NOMO-1 (cell line): ENCODE measurements at regions not wholly inside any gene's neighbourhood (a gene's known extent, or its start where the extent isn't known, plus 50 kb on each side); places are given as distances from the start of the nearest gene placed in this dataset.
"Not testable (repeated sequence)": the region's sequence is repeated elsewhere in the genome, so short reads cannot be mapped to it uniquely, and the experiment has no call there.

Experiments
- DNase-seq, 2 experiments: peaks; one replicate each; lab custom pipeline; 2025; ENCODE audit not compliant: unreplicated experiment in 2 of 2; lab: John Stamatoyannopoulos, UW

DNA sequence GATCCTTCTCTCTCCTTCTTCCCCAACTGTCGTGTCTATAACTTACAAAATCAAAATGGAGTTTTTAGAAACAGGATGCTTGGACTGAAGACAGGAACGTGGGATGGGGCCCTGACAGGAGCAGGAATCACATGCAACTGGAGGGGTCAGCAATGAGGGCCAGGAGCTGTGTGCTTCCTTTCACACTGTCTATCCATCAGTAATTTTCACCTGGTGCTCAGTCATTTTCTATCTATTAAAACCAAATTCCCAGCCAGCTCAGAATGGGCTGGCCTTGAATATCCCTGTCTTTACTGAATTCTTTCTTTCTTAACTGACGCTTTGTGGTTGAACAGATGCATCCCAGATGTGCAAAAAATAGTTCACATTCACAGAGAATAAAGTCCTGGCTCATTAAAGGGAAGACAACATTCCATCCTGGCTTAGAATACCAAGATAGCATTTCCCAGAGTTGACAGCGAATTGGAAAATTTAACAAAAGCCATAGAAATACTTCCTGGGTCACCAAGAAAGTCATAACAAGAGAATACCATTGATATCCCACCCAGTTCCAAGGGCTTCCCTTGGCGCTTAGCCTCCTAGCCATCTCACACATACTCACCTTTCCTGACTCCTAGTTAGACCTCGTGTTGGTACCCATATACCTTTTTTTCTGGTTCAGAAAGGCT, 588.1 kb downstream of the TTLL7 start:
- DNase-seq = not testable (repeated sequence)

DNA sequence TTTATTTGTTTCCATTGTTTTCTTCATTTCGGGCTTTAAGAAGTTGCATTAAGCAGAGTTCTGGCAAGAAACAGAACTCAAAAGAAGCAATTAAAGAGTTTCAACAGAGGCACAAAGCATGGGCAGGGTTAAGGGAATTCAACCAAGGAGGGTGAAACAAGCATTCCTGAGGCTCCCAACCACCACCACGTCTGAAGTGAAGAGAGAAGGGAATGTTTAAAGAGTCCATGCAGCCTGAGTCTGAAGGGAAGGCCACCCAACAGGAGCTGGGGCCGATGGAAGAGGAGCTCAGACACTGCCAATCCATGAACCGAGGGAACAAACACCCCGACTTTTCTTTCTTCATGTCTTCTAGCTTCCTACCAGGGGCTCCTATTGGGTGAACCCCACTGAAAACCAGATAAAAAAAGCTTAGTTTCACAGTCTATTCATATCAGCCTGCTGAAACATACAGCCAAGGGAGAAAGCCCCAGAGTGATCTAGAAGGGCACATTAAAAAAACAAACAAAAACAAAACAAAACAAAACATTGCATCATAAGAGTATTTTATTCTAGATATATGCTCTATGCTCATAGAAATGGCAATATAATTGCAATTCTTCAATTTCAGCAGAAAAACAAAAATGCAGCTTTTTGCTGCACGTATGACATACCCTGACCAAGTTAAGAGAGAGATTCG, 592.1 kb downstream of the TTLL7 start:
- DNase-seq = not testable (repeated sequence)

DNA sequence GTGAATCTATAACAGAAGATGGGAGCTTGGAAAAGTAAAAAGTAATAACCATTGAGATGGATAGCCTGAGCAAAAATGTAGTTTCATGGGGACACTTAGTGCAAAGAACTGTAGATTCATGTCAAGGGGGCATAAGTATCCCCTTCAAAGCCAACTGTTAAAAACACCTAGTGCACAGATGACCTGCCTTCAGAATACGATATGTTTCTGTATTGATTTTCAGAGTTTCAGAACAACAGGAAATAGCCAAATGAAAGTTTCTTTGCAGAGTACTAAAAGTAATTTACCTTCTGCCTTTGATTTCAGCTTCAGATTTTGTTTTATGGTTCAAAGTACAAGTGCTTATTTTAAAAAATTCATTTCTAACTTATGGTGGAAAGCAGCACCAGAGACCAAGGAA, 593.1 kb downstream of the TTLL7 start:
- not testable (repeated sequence) for DNase-seq

- DNase-seq = not testable (repeated sequence)
Measured at GRCh38 chr1:83403500-83403899, 595.4 kb downstream of the TTLL7 start.

DNA sequence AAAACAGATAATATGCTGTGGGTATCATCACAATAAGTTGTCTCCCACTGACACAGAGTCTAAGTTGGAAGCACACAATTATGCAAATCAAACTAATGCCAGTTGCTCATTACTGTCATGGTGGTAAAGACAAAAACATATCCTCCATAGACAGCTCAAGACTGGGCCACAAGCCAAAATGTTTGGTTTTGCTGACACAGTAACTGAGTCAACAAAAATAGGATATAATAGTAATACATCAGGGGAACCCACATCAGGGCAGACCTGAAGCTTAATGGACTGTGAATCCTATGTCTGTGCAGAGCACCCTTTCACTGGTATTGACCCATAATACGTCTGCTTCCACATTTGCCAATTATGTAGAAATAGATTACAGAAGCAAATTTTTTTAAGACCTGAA, 597.8 kb downstream of the TTLL7 start:
- DNase-seq = not testable (repeated sequence)

- not testable (repeated sequence) for DNase-seq
Measured at GRCh38 chr1:83400173-83400572, 598.8 kb downstream of the TTLL7 start.

DNA sequence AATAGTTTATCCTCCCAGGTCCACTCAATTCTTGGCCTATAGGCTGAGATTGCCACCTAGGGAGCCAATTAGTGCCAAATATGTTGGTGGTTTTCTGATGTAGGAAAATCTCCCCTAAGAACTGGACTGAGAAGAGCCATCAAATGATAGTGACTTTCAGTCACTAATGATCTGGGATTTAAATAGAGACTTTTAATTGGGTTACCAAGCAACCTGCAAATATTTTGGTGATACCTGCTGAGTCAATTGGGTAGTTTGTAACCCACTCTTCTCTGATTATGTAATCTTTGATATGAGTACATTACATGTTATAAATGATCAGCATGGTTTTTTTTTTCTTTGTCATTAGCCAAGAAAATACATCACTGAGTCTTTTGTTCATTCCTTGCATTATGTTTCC, 600.8 kb downstream of the TTLL7 start:
- DNase-seq = not testable (repeated sequence)

GRCh38 chr1:83395130-83395529, 603.8 kb downstream of the TTLL7 start:
- DNase-seq = not testable (repeated sequence)

DNA sequence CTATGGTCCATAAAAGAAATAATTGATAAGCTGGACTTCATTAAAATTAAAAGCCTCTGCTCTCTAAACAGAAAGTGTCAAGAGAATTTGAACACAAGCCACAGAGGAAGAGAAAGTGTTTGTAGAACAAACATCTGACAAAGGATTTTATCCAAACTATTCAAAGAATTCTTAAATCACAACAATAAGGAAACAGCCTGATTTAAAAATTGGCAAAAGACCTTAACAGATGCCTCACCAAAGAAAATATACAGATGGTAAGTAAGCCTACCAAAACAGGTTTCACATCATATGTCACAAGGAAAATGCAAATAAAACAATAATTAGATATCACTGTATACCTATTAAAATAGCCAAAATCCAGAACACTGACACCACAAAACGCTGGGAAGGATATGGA, 612.0 kb downstream of the TTLL7 start:
- DNase-seq = not testable (repeated sequence)

- DNase-seq = not testable (repeated sequence)
Measured at GRCh38 chr1:83383107-83383506, 615.8 kb downstream of the TTLL7 start.

- DNase-seq = not testable (repeated sequence)
Measured at GRCh38 chr1:83373018-83373417, 625.9 kb downstream of the TTLL7 start.

GRCh38 chr1:83369853-83370252, 629.1 kb downstream of the TTLL7 start:
- not testable (repeated sequence) for DNase-seq

DNA sequence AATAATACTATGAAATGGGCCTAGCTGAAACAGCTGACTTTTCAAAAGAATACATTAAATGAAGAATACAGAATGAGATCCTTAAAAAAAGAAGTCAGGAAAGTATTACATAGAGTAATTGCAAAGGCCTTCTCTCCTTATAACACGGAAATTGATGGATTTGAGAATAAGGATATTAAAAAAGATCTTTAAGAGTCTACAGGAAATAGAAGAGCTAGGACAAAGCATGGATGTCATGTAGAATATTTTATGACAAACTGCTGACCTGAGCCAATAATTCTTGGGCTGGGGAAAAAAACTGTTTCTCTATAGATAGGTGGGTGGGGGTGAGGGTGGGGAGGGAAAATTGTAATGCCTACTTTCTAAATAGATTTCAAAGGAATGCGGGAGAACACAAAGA, 633.6 kb downstream of the TTLL7 start:
- not testable (repeated sequence) for DNase-seq

DNA sequence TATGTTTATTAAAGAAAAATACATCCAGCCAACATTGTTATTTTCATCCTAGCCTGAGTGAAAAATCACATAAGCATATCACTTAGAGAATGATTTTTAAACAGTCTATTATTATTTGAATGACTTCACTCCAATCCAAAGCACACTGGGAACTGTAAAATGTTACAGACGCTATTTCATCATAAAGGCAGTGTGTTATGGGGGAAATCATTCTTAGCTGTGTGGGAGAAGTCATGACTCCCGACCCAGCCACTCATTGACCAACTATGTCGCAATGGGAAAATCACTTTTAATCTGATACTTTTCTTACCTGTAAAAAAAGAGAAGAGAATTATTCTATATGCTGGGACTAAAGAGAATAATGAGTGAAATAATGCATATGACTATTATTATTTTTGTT, 653.6 kb downstream of the TTLL7 start:
- not testable (repeated sequence) for DNase-seq

DNA sequence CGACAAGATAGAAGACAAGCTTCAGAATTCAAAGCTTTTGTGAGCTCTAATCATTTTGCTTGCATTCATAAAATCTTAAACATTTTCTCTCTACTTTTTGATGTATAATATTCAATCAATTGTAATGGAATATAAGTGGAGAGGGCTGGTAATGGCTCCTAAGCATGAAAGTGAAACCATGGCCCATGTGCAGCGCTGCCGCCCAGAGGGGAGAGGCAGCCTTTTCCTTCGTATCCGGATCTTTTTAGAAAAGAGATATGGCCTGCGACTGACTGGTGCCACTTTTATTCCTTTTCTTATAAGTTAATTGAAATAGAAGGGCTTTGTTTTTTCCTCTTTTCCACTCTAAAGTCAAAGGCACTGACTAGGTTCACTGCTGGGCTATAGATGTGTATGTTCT, 655.2 kb downstream of the TTLL7 start:
- DNase-seq = not testable (repeated sequence)

GRCh38 chr1:83342995-83343394, 655.9 kb downstream of the TTLL7 start:
- not testable (repeated sequence) for DNase-seq

DNA sequence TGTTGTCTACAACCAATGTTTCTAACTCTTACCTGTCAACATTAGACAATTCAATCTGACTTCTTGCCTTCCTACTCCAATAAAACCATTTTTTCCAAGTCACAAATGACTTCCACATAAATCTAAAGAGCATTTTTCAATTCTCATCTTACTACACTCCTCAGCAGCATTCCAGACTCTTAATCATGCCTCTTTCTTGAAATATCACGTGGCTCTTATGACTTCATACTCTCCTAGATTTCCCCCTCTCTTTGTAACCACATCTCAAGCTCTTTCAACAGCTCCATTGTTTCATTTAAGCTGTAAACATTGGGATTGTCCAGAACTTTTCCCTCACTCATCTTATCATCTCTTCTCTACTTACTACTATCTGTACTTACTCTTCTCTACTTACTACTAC, 666.6 kb downstream of the TTLL7 start:
- DNase-seq = not testable (repeated sequence)

GRCh38 chr1:83318366-83318765, 680.6 kb downstream of the TTLL7 start:
- no peak for DNase-seq

DNA sequence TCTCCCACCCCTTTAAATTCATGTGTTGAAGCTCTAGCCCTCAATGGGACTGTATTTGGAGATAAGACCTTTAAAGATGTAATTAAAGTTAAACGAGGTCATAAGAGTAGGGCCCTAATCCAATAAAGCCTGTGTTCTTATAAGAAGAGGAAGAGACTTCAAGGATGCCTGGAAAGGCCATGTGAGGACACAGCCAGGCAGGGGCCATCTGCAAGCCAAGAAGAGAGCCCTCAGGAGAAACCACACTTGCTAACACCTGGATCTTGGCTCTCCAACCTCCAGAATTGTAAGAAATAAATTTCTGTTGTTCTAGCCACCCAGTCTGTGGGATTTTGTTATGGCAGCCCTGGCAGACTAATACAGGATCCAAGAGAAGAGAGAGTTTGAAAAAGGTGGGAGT, 683.5 kb downstream of the TTLL7 start:
- not testable (repeated sequence) for DNase-seq

GRCh38 chr1:83310161-83310560, 688.8 kb downstream of the TTLL7 start:
- not testable (repeated sequence) for DNase-seq

GRCh38 chr1:83309035-83309434, 689.9 kb downstream of the TTLL7 start:
- DNase-seq = not testable (repeated sequence)

- DNase-seq = not testable (repeated sequence)
Measured at GRCh38 chr1:83306811-83307210, 692.1 kb downstream of the TTLL7 start.
